Esophagus squamous epithelium (tissue), 5 donors: ENCODE measurements at regions not wholly inside any gene's neighbourhood (a gene's known extent, or its start where the extent isn't known, plus 50 kb on each side); places are given as distances from the start of the nearest gene placed in this dataset.

Experiments used
- DNase-seq: peaks from one replicate; lab custom pipeline; 2025; lab: John Stamatoyannopoulos, UW
- H3K27ac ChIP-seq, 4 donors: fragments of 200-600 bp; sonication (generic); one replicate each; pipeline ENCODE4 v1.5.1; 2016 to 2019; ENCODE audit warnings: mild to moderate bottlenecking in 1 of 4
- H3K27me3 ChIP-seq, 4 donors: fragments of 200-600 bp; sonication (generic); 1 replicate in 3 of 4; 2 replicates in 1 of 4; pipeline versions ENCODE4 v1.5.1 to v1.6.0; 2017 to 2021; ENCODE audit warnings: antibody characterized with exemption in 1 of 4
- H3K36me3 ChIP-seq, 3 donors: fragments of 200-600 bp; sonication (generic); one replicate each; pipeline ENCODE4 v1.5.1; 2016 to 2019
- H3K4me1 ChIP-seq, 3 donors: fragments of 200-600 bp; sonication (generic); one replicate each; pipeline ENCODE4 v1.5.1; 2017 to 2019
- H3K4me3 ChIP-seq, 4 donors: fragments of 200-600 bp; sonication (generic); 1 replicate in 3 of 4; 2 replicates in 1 of 4; pipeline ENCODE4 v1.5.1; 2016 to 2019; ENCODE audit warnings: mild to moderate bottlenecking in 2 of 4, moderate library complexity in 1 of 4
- H3K9me3 ChIP-seq, 3 donors: fragments of 200-600 bp; sonication (generic); one replicate each; pipeline ENCODE4 v1.5.1; 2016 to 2019
- POLR2A ChIP-seq, 4 donors: fragments of 450-650 bp; IDR thresholded peaks; one replicate each; pipeline ENCODE4 v1.6.1; 2017; ENCODE audit warnings: antibody characterized with exemption in 4 of 4, mild to moderate bottlenecking in 4 of 4, moderate library complexity in 3 of 4
- WGBS, 2 donors: methylation state at CpG; one replicate each; pipeline ENCODE4 v1.1.5; 2018; 5-methylcytosine and 5-hydroxymethylcytosine counted together
- intact Hi-C: fragments of 100-400 bp; cut with DNase I; formaldehyde crosslinking; loops from one replicate; pipeline ENCODE4 v1.15.0; 2022
- TF ChIP-seq, protein P1 (sequence below), 6 experiments: fragments of 450-650 bp in 4 of 6; fragments of 200-600 bp in 2 of 6; sonication (generic) in 2 of 6; IDR thresholded peaks; one replicate each; pipeline ENCODE4 v1.5.1; 2016 to 2019; ENCODE audit warnings: antibody characterized with exemption in 6 of 6, mild to moderate bottlenecking in 4 of 6, moderate library complexity in 4 of 6
- donor health status: DM: yes; HTN: yes; CAD: no.

GRCh38 chr18:41693008-41693407, 262.0 kb upstream of the PIK3C3 start:
- TF ChIP-seq, protein P1, sequence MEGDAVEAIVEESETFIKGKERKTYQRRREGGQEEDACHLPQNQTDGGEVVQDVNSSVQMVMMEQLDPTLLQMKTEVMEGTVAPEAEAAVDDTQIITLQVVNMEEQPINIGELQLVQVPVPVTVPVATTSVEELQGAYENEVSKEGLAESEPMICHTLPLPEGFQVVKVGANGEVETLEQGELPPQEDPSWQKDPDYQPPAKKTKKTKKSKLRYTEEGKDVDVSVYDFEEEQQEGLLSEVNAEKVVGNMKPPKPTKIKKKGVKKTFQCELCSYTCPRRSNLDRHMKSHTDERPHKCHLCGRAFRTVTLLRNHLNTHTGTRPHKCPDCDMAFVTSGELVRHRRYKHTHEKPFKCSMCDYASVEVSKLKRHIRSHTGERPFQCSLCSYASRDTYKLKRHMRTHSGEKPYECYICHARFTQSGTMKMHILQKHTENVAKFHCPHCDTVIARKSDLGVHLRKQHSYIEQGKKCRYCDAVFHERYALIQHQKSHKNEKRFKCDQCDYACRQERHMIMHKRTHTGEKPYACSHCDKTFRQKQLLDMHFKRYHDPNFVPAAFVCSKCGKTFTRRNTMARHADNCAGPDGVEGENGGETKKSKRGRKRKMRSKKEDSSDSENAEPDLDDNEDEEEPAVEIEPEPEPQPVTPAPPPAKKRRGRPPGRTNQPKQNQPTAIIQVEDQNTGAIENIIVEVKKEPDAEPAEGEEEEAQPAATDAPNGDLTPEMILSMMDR (IDR thresholded peaks at IDR 0.05) = no peak
- no peak for TF ChIP-seq POLR2A (IDR thresholded peaks at IDR 0.05)
- H3K4me1 ChIP-seq = no peaks in the 10 kb centered on the region
- WGBS, 2 donors = 45 to 76% methylated on average over 1 of the region's 1 CpG
- no peaks in the 10 kb centered on the region for H3K36me3 ChIP-seq
- H3K4me3 ChIP-seq = no peak overlapping the region
- no peaks in the 10 kb centered on the region for H3K9me3 ChIP-seq
- no peak for DNase-seq
- no peaks in the 10 kb centered on the region for H3K27me3 ChIP-seq
- H3K27ac ChIP-seq = no peak overlapping the region
- intact Hi-C loops = no loop called here

GRCh38 chr18:41690332-41691127, 264.5 kb upstream of the PIK3C3 start:
- Histone ChIP-seq H3K36me3 (no peaks in the 10 kb centered on the region), H3K4me1 (no peaks in the 10 kb centered on the region), H3K9me3 (no peaks in the 10 kb centered on the region), H3K27ac (no peak overlapping the region), H3K27me3 (no peaks in the 10 kb centered on the region), H3K4me3 (no peak overlapping the region)
- no peak for DNase-seq
- intact Hi-C loops = no loop called here
- 67 to 68% methylated on average over 4 of the region's 4 CpGs for WGBS, 2 donors
- TF ChIP-seq POLR2A (IDR thresholded peaks at IDR 0.05) = no peak

DNA sequence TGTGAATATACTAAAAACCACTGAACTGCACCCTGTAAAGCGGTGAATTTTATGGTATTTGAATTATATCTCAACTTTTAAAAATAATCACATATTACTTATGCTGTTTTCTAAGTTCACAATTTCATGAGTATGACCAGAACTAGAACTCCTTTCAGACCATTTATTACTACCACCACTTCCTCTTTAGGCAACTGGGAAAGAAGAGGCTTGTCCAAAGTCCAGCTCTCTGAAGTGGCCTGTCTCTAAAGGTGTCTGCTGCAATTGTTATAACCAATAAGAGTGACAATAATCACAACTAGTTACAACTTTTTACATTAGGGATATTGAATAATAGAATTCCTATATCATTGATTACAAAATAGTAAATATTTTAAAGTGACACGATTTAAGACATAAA, 267.9 kb upstream of the PIK3C3 start:
- Histone ChIP-seq H3K27me3 (no peaks in the 10 kb centered on the region), H3K27ac (no peak overlapping the region), H3K9me3 (no peaks in the 10 kb centered on the region), H3K36me3 (no peaks in the 10 kb centered on the region), H3K4me3 (no peak overlapping the region), H3K4me1 (no peaks in the 10 kb centered on the region)
- TF ChIP-seq POLR2A (IDR thresholded peaks at IDR 0.05) = no peak
- TF ChIP-seq, protein P1 (IDR thresholded peaks at IDR 0.05) = no peak
- intact Hi-C loops = no loop called here
- 87 to 93% methylated on average over 2 of the region's 2 CpGs for WGBS, 2 donors
- no peak for DNase-seq

DNA sequence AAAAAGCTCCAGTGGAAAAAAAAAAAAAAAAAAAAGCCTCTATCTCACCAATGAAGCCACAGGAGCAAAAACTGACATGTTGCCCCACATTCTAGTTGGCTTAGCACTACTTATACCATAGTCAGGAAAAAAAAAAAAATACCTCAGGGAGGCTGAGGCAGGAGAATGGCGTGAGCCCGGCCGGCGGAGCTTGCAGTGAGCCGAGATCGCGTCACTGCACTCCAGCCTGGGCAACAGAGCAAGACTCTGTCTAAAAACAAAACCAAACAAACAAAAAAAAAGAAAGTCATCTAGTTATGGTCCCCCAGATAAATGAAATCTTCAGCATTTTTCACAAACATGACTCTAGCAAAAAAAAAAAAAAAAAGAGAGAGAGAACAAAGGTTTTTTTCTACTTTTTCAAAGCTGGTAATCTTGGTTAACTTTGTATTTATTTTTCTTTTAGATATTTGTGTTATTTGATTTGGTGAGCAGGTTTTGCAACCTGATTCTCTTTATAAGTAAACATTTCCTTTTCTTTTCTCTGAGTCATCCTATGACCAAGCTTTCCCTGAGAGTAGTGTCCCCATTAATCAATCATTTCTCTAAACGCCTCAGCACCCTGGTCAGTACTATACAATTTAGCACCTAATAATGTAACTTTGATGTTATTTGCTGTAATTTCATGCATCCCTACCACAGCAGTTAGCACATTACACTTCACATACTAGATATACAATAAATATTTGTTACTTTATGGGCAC, 273.7 kb upstream of the PIK3C3 start:
- Histone ChIP-seq H3K4me1 (peaks cover 0 to 3% (median 0%) of the 10 kb centered on the region in 3 donors), H3K9me3 (no peaks in the 10 kb centered on the region), H3K36me3 (no peaks in the 10 kb centered on the region), H3K4me3 (no peak overlapping the region), H3K27me3 (peaks cover 0 to 5% (median 0%) of the 10 kb centered on the region in 4 donors), H3K27ac (no peak overlapping the region)
- 81 to 83% methylated on average over 8 of the region's 8 CpGs for WGBS, 2 donors
- DNase-seq = no peak
- no peak for TF ChIP-seq POLR2A (IDR thresholded peaks at IDR 0.05)
- TF ChIP-seq, protein P1 (IDR thresholded peaks at IDR 0.05) = no peak
- intact Hi-C loops = no loop called here

- Histone ChIP-seq H3K27me3 (peaks cover 0 to 5% (median 0%) of the 10 kb centered on the region in 4 donors), H3K36me3 (no peaks in the 10 kb centered on the region), H3K27ac (no peak overlapping the region), H3K4me1 (no peaks in the 10 kb centered on the region), H3K9me3 (no peaks in the 10 kb centered on the region), H3K4me3 (no peak overlapping the region)
- WGBS, 2 donors = 39 to 54% methylated on average over 7 of the region's 7 CpGs
- TF ChIP-seq POLR2A (IDR thresholded peaks at IDR 0.05) = no peak
- TF ChIP-seq, protein P1 (IDR thresholded peaks at IDR 0.05) = no peak
- DNase-seq = no peak
- intact Hi-C loops = no loop called here
These were observed 280.5 kb upstream of the PIK3C3 start for GRCh38 chr18:41674506-41674905.
